ENCODE measurements at regions not wholly inside any gene's neighbourhood (a gene's known extent, or its start where the extent isn't known, plus 50 kb on each side); places are given as distances from the start of the nearest gene placed in this dataset.

DNA sequence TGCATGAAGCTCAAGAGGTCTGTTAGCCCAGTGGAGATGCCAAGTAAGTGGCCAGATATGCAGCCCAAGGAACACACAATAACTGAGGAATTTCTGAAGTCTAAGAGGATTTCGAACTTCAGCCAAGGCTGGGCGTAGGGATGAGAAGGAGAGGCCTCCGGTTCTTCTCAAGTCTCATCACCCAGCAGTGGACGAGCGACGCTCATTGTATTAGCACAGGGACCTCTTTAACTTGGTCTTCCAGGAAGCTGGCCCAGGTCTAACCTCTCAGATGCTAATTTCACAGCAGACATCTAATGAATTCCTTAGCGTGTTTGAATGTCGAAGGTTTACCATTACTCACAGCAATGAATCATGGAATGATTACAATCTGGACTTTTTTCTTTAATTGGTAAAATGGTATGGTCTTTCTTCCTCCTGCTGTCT is 85.0 kb downstream of the HES1 start:
- Histone ChIP-seq H3K4me2 (ENCODE audit: low read length) (no peak overlapping the region), H3K4me3 (ENCODE audit: low read depth, low read length) (no peak overlapping the region), H3K9me3 (ENCODE audit: control insufficient read depth, low read length) (no peaks in the 10 kb centered on the region), H3K79me2 (no peaks in the 10 kb centered on the region), H3K9ac (no peak overlapping the region), H3K27me3 (ENCODE audit: control insufficient read depth, insufficient read depth, low read length) (no peaks in the 10 kb centered on the region), H3K27ac (no peak overlapping the region), H3K36me3 (ENCODE audit: control insufficient read depth, insufficient read depth, low read length) (no peaks in the 10 kb centered on the region), H2AFZ (no peak overlapping the region), H3K4me1 (peaks cover 15% of the 10 kb centered on the region)
- TF ChIP-seq, protein P1, sequence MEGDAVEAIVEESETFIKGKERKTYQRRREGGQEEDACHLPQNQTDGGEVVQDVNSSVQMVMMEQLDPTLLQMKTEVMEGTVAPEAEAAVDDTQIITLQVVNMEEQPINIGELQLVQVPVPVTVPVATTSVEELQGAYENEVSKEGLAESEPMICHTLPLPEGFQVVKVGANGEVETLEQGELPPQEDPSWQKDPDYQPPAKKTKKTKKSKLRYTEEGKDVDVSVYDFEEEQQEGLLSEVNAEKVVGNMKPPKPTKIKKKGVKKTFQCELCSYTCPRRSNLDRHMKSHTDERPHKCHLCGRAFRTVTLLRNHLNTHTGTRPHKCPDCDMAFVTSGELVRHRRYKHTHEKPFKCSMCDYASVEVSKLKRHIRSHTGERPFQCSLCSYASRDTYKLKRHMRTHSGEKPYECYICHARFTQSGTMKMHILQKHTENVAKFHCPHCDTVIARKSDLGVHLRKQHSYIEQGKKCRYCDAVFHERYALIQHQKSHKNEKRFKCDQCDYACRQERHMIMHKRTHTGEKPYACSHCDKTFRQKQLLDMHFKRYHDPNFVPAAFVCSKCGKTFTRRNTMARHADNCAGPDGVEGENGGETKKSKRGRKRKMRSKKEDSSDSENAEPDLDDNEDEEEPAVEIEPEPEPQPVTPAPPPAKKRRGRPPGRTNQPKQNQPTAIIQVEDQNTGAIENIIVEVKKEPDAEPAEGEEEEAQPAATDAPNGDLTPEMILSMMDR (IDR thresholded peaks at IDR 0.05): no peak

- Histone ChIP-seq H3K4me3 (ENCODE audit: low read depth, low read length) (no peak overlapping the region), H3K27me3 (ENCODE audit: control insufficient read depth, insufficient read depth, low read length) (no peaks in the 10 kb centered on the region), H3K4me2 (ENCODE audit: low read length) (no peak overlapping the region), H3K4me1 (peaks cover 14% of the 10 kb centered on the region), H2AFZ (no peak overlapping the region), H3K36me3 (ENCODE audit: control insufficient read depth, insufficient read depth, low read length) (no peaks in the 10 kb centered on the region), H3K9ac (no peak overlapping the region), H3K79me2 (no peaks in the 10 kb centered on the region), H3K9me3 (ENCODE audit: control insufficient read depth, low read length) (no peaks in the 10 kb centered on the region), H3K27ac (no peak overlapping the region)
- TF ChIP-seq, protein P1 (IDR thresholded peaks at IDR 0.05): no peak
Observed at GRCh38 chr3:194221336-194221735, 85.4 kb downstream of the HES1 start.

- H3K9me3 ChIP-seq (ENCODE audit: control insufficient read depth, low read length): no peaks in the 10 kb centered on the region
- no peak overlapping the region for H3K4me2 ChIP-seq (ENCODE audit: low read length)
- H3K9ac ChIP-seq: no peak overlapping the region
- no peaks in the 10 kb centered on the region for H3K79me2 ChIP-seq
- H3K27ac ChIP-seq: no peak overlapping the region
- H2AFZ ChIP-seq: no peak overlapping the region
- no peaks in the 10 kb centered on the region for H3K36me3 ChIP-seq (ENCODE audit: control insufficient read depth, insufficient read depth, low read length)
- no peaks in the 10 kb centered on the region for H3K27me3 ChIP-seq (ENCODE audit: control insufficient read depth, insufficient read depth, low read length)
- H3K4me1 ChIP-seq: peaks cover 14% of the 10 kb centered on the region
- TF ChIP-seq, protein P1 (IDR thresholded peaks at IDR 0.05): no peak
- no peak overlapping the region for H3K4me3 ChIP-seq (ENCODE audit: low read depth, low read length)
Observed at GRCh38 chr3:194223951-194224350, 88.0 kb downstream of the HES1 start.

GRCh38 chr3:194224471-194225417 is 88.8 kb downstream of the HES1 start:
- TF ChIP-seq, protein P1 (IDR thresholded peaks at IDR 0.05): no peak
- no peaks in the 10 kb centered on the region for H3K79me2 ChIP-seq
- no peaks in the 10 kb centered on the region for H3K27me3 ChIP-seq (ENCODE audit: control insufficient read depth, insufficient read depth, low read length)
- peak overlapping the region; percentile 14 for H2AFZ ChIP-seq
- peaks cover 10% of the 10 kb centered on the region for H3K4me1 ChIP-seq
- H3K9ac ChIP-seq: no peak overlapping the region
- H3K36me3 ChIP-seq (ENCODE audit: control insufficient read depth, insufficient read depth, low read length): no peaks in the 10 kb centered on the region
- no peaks in the 10 kb centered on the region for H3K9me3 ChIP-seq (ENCODE audit: control insufficient read depth, low read length)
- H3K4me3 ChIP-seq (ENCODE audit: low read depth, low read length): no peak overlapping the region
- H3K4me2 ChIP-seq (ENCODE audit: low read length): no peak overlapping the region
- H3K27ac ChIP-seq: no peak overlapping the region

Measured in parathyroid adenoma (tissue), 2 donors.